NCI-H2107 (cell line): ENCODE measurements at regions not wholly inside any gene's neighbourhood (a gene's known extent, or its start where the extent isn't known, plus 50 kb on each side); places are given as distances from the start of the nearest gene placed in this dataset.

Experiments used
- DNase-seq: peaks from one replicate; lab custom pipeline; 2025; lab: John Stamatoyannopoulos, UW

DNA sequence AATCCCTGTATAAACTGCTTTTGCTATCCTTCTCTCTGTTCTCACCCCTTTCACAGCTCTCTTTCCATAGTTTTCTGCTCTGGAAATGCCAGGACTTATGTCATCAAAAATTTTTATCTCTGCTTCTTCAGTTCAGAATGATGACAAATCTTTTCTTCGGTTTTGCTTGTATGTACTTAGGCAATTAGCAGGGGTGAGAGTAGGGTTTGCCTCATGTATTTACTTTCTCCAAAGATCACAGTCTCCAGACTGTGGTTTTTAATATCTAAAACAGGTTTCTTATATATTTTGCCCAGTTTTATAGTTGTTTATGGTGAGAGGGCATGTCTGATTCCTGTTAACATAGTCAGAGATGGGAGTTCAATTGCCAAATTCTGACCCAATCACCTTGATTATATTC is 235.4 kb upstream of the LYPLAL1 start:
- no peak for DNase-seq

DNA sequence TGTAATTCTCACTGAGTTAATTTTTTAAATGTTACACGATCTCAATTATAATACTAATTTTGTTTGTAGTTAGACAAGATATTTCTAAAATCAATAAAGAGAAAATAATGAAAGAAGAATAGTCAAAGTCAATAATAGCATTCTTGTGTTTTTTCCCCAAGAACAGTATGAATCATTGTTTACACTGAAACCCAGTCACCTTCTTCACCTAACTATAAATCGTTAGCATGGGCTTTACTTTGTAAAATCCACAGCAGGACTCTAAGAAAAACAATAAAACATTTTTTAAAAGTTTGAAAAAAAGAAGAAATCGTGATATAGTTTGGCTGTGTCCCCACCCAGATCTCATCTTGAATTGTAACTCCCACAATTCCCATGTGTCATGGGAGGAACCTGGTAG is 234.6 kb upstream of the LYPLAL1 start:
- no peak for DNase-seq

DNA sequence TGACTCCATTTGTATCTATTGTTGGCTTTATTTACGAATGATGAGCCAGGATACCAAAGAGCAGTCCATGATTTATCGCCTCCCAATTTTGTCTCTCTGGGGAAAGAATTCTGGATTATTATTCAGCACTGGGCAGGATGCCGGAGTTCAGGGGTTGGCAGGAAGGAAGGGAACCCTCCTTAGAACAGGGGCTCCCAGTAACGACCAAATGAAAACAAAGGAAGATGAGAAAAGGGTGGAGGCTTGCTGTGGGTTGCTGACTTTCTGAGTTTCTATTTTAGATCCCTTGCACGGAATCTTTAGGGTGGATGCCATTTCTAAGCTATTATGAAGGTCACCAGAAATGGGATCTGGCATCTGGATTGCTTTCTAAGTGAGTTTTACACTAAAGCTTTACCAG is 231.2 kb upstream of the LYPLAL1 start:
- DNase-seq: no peak

DNA sequence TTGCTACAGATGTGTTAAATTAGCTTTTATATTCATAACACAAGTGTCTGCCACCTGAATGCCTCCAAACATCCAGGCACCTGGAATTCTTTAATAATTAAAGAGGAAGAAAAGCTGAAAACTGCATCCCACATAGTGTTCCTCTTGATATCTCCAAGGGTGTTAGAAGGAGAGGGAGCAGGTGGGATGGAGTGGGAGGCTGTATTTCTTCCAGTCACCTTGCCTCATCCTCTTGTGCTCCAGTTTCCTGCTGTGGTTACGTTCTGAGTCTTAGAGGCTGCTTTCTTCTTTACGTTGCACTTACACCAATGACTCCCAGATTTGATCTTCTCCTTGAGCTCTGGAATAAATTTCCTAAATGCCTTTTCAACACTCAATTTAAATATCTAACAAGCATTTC is 230.3 kb upstream of the LYPLAL1 start:
- no peak for DNase-seq

DNA sequence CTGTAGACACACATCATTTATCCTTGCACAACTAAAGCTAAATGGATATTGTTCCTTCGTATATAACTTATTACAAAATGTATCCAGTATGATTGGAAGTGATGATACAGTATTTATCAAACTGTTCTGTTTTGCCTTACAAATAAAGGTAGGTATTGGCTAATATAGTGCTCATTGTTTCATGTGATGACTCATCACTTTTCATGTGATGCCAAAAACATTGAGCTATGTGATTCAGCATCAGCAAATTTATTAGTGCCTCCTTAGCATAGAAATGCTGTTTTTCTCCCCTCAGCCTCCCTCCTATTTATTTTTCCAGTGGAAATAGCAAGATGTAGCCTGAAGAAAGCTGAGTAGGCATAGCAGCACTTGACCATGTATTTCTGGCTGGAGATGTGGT is 228.6 kb upstream of the LYPLAL1 start:
- DNase-seq: no peak

DNA sequence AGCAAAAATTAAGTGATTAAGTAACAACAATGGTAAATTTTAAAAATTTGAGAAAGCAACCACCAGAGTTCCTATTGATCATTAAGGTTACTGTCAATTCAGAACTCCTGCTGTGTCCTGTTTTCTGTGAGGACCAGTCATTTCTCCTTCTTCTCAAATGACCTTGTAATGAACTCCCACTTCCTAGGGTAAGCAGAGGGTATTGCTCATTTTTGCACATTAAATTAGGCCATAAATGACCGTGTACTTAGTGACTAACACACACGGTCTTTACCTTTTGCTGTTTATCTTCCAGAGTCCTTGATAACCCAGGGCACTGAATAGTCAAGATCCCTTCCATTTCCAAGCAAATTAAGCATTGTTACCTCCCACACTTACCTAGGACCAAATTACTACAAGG is 227.5 kb upstream of the LYPLAL1 start:
- DNase-seq: no peak

DNA sequence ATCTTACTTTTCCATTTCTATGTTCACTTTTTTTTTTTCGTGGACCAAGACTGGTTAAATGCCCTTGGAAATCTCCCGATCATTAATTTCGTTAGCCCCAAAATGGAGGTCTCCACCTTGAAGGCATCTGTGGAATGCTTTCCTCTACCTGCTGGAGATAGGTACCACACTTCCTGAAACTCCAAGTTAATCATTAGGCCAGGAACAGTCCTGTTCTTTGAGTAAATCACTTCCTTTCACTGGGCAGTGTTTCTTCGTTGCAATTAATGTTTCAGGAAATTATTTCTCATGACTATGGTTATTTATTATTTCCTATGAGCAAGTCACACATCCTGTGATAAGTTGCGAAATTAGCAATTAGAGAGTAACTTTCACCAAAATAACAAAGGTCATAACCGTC is 225.2 kb upstream of the LYPLAL1 start:
- DNase-seq: no peak

DNA sequence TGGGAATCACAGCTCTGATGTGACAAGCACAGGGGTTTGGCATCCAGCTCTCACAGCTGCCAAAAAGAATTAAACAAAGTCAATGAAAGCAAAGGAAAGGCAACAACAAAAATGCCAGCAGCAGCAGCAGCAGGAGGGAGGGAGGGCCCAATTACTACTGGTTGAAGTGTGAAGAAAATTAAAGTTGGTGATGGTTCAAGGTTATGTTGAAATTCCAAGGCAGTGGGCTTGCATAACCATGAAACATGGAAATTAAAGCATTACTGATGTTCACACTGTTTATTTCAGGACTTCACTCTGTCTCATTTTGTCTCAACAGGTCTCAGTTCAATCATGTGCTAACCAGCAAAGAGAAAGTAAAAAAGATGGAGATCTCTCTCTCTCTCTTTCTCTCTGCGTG is 220.3 kb upstream of the LYPLAL1 start:
- DNase-seq: no peak

DNA sequence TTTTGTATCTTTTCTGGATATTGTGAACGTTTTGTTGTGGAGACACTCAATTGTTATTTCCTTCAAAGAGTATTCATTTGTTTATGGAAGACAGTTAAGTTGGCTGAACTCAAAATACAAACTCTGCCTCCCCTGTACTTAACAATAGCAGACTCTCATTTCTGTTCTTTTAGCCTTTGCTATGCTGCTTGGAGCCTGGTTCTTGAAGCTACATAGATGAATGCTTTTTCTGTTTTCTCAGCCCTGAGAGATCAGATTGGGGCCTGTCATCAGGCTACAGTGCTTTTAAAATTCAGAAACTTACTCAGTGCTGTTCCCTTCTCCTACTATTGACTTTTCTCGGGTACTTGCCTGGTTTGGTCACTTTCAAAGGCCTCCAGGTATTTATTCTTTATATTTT is 215.7 kb upstream of the LYPLAL1 start:
- no peak for DNase-seq

DNA sequence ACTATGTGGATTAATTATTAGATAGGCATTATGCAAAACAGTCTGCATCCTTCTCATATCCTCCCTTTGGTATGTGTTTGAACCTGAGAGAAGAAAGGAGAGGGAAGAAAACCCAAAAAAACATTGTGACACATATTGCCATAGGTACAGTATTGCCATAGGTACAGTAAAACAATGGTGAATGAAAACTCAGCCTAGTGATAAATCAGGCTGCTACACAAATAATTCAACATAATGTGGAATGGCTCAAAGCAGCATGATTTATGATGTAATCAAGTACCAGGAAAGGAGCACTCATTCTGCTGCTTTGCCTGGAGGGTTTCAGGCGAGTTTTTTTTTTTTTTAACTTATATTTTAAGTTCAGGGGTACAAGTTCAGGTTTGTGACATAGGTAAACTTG is 213.9 kb upstream of the LYPLAL1 start:
- no peak for DNase-seq

DNA sequence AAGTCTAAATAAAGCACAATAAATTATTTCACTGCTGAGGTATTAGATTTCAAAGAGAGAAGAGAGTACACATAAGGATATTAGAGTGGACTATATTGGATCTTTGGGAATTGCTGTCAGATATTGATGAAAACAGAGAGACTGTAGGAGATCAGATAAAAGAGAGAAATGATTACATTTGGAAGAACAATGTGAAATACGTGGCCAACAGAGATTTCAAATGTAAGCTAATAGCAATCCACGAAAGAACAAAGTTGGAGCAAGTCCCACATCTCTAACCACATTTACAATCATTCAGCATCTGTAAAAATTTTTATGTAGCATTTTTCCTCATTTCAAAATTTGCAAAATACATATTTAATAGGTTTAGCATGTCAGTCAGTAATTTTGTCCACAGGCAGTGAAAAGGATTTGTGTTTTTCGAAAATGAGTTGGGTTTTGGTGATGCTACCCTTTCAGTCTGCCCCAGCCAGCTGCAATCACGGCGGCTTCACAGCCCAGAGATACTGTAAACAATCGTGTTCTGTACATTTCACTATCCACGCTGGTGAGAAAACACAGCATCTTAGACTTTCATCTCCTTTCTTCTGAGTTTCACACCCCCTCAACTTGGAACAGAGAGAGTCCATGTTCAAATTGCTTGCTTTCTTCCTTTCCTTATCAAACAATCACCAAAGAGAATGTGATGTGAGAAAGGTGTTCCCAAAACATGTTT is 209.1 kb upstream of the LYPLAL1 start:
- DNase-seq: no peak

DNA sequence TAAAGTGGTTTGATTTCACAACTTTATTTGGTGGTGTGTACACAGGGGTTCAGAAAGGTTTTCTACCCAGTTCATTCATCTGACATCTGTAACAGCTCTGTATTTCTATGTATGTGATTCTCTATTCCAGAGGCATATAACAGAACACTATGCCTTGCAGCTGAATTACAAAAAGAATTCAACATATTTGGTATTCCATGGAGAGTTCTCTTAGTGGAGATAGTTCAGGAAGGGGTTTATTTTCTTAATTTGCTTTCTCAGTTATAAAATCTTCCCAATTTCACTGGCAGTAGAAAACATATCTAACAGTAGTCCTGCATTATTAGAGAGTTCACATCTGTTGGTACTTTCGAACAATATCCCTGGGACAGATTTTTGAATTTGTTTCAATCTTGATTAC is 207.9 kb upstream of the LYPLAL1 start:
- no peak for DNase-seq

DNA sequence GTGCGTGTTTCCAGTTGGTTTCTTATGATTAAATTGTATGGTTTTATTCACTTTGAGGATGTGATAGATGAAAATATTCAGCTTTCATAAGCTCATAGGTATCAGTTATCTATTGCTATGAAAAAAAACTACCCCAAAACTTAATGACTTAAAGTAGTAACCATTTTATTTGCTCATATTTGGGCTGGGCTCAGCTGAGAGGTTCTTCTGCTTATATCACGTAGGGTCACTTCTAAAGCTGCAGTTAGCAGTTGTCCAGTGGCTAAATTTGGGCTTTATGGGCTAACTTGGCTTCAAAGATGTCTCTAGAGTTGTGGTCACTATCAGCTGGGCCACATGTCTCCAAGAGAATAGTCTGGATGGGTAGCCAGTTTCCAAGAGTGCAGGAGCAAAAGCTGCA is 206.4 kb upstream of the LYPLAL1 start:
- no peak for DNase-seq

DNA sequence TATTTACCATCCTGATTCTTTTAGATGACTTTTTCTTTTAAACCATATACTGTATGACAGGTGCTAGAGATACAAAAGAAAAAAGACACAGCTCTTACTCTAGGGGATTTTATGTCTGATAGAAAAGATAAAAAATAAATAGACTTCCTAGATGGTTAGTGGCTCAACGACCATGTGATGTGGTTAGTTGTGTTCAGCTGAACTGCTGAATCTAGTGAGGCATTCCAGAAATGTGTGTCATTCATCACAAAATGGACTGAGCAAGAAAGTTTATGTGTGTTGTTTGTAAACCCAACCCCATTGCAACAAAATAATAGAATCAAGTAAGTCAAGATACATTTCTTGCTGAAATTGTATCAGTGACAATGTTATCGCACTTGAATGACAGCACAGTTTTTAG is 205.8 kb upstream of the LYPLAL1 start:
- DNase-seq: no peak

DNA sequence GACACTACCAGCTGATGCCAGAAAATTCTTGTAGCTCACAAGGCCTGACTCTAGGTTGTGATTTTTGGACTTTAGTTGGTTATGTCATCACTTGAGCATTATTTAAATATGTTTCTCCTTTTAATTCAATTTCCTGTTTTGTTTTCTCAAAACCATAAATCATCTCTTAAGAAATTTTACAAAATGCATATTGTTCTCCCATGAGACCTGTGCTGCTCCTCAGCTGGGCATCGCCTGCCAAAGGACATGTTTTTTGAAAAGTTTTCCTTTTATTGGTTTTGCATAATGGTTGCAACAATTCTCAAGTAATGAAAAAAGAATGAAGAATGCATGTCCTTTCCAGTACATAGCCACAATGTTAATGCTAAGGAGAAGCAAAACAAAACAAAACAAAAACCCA is 204.7 kb upstream of the LYPLAL1 start:
- no peak for DNase-seq

DNA sequence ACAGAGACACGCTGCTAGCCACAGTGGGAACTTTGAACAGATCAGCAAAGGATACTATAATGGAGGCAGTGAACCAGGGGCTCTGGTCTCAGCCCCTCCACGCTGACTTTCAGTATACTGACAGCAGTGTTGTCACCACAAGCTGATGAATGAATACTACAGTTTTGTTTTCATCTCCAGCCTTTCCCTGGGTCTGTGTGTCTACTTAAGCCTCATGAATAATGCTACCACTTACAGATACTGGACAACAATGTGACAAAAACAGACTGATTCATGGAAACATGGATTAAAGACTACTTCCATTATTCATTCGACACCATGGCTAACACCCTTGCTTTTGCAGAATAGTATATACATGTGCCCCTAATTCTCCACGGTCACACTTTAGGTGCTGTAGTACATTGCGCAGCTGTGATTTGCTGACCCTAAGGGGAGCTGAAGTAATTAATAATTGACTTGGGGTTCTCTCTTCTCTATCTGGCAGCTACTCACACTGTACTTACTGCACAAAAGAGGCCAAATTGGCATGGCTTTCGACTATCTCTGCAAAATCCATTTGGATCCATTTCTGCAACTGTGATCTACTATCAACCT is 203.2 kb upstream of the LYPLAL1 start:
- no peak for DNase-seq

DNA sequence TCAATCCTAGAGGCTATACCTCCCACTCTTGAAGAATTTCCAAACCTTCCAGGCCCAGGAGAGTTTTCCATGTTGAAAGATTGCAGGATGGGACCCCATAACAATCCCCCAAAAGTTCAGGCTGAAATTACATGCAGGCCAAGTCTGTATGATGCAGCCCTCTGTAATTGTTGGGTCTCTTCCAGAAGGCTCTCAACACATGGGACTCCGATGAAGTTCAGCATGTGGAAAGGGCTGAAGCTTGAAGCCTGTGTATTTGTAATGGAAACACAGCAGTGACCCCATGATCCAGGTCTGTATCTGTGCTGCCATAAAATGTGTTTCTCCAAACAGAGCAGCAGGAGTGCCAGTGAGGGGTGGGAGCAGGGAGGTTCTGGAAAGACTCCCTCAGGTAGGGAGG is 202.5 kb upstream of the LYPLAL1 start:
- no peak for DNase-seq

DNA sequence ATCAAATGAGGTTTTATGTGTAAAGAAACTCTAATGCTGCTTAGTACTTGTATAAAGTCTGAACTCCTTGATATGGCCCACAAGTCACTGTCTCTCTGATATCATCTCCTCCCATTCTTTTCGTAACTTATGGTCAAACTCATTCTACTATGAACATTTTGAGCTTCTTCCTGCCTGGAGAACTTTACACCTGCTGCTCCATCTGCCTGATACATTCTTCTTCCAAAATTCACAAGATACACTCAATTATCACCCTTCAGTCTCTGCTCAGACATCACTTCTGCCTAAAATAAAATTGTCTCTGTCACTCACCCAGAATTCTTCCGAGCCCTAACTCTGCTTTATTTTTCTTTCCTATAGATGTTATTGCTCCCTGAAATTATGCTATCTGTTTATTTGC is 192.8 kb upstream of the LYPLAL1 start:
- no peak for DNase-seq

DNA sequence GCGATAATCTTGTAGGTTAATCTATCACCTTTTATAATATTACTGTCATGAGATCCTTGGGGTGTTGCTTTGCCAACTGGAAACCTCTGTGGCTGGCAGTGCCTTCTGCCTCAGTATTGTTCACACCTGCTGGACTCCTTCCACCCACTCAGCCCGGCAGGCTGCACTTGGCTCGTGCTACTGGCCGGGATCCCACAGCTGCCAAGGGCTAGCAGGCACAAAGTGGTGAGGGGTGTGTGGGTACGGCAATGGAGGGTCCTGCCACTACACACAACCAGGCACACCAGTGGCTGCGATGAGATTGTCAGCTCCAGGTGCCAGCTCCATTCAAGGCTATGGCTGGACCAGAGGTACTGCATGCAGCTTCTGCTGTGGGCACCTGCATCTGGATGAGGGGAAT is 191.2 kb upstream of the LYPLAL1 start:
- DNase-seq: no peak

DNA sequence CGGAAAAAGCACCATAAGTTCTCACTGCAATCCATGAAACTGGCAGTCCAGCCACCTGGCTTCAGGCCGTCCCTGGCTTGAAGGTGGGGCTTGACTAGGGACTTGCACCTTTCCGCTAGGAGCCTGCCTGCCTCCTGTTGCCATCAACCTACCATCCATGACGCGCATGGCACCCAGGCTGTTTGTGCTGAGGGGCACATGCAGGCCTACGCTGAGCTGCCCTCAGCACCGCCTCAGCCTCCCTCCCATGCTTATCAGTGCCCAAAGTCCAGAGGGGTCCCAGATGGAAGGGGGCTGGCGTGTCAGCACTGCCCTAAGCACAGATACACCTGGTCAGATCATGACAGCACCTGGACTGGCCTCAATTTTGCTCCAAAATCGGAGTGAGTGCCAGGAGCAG is 190.2 kb upstream of the LYPLAL1 start:
- no peak for DNase-seq

DNA sequence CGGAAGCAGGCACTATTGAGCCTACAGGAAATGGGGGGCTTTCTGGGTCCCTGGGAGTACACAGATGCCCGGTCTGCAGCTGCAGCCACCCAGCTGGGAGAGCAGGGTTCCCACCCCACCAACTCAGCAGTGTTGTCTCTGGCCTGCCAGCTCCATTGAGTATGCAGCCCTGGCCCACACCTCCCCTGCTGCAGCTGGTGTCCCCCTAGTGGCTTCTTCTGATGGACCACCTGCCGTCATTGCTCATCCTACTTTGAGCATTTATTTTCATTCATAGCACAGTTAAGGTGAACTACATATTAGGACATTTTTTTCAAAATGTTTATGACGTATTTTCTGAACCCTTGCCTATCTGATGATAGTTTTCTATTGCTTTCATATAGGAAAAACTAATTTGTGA is 189.8 kb upstream of the LYPLAL1 start:
- no peak for DNase-seq

DNA sequence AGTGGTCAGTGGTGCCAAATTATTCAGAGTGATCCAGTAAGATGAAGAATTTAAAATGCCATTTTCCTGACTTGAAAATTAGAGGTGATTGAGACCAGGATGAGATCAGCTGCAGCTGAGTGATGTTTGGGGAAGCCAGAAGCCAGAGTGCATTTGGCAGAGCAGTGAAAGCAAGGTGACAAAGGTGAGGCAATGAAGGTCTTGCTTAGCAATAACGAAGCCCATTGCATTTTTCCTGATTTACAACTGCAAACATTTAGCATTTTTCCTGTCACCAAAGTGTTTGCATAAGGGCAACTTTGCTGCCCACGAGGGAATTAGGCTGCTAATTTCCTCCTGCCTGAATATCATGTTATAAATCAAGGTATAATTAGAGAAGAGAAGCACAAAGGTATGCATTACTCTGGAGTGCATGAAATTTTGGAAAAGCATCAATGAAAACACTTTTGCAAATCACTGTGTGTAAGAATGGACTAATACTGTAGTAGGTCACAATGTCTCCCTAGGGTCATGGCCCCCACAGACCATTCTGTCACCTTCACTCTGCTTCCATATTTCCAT is 188.2 kb upstream of the LYPLAL1 start:
- no peak for DNase-seq

DNA sequence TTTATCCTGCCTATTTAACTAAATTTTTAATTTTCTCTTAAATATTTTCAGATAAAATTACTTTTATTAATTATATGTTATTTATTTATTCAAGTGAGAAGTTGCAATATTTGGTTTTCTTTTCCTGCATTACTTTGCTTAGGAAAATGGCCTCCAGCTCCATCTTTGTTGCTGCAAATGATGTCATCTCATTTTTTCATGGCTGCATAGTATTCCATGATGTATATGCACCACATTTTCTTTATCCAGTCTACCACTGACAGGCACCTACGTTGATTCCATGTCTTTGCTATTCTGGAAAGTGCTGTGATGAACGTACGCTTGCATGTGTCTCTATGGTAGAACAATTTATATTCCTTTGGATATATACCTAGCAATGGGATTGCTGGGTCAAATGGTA is 186.9 kb upstream of the LYPLAL1 start:
- no peak for DNase-seq

DNA sequence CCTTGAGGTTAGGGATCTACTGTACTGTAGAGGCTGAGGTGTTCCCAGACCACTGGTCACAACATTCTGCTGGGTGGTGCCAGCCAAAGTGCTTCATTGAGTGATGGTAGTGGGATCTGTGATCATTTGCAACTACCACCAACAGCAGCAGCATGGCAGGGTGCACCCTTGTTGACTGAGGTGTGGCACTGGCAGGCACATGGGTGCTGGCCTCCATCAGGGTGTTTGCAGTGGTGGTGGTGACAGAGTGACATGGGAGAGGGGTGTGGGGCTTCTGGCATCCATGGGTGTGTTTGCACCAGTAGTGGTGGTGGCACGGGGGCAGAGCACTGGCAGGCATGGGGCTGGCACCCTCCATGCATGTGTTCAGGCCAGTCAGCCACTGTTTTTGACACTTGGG is 183.7 kb upstream of the LYPLAL1 start:
- no peak for DNase-seq
